ENCODE measurements at regions not wholly inside any gene's neighbourhood (a gene's known extent, or its start where the extent isn't known, plus 50 kb on each side); places are given as distances from the start of the nearest gene placed in this dataset.
"Not testable (repeated sequence)": the region's sequence is repeated elsewhere in the genome, so short reads cannot be mapped to it uniquely, and the experiment has no call there.

DNA sequence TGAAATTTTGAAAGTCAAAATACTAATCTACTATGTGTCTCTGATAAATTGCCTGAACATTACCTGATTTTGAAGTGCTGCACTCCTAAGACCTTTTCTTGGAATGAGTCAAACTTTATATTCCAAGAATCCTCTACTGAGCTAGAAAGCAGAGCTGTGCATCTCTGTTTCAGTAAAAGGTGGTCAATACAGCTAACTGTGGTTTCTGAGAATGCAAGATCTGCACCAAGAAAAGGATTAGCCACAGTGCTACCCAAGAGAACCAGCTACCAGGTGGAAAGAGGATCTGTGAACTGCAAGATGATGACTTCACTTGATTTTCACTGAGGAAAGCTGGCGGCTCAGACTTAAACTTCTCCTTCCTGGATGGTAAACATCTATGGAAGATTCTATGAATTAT, 289.3 kb downstream of the LIPI start:
- not testable (repeated sequence) for DNase-seq (ENCODE audit: low spot score)

DNA sequence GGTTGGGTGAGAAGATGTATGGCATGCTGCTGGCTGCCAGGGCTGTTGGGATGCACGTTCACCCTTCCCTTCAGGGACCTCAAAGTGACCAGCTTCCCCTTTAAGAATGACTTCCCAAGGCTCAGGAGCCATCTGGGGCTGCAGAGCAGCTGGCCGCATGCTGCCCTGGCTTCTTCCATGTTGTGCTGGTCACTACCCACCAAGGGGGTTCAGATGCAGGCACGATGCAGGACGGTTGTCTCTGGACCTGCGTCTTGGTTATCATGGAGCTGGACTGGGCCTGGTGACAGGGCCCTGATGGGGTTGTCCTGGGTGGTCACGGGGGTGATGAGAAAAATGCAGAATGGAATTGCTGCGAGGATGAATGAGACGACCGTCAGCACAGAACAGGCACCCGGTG, 297.8 kb downstream of the POTED start:
- DNase-seq (ENCODE audit: low spot score): not testable (repeated sequence)

DNA sequence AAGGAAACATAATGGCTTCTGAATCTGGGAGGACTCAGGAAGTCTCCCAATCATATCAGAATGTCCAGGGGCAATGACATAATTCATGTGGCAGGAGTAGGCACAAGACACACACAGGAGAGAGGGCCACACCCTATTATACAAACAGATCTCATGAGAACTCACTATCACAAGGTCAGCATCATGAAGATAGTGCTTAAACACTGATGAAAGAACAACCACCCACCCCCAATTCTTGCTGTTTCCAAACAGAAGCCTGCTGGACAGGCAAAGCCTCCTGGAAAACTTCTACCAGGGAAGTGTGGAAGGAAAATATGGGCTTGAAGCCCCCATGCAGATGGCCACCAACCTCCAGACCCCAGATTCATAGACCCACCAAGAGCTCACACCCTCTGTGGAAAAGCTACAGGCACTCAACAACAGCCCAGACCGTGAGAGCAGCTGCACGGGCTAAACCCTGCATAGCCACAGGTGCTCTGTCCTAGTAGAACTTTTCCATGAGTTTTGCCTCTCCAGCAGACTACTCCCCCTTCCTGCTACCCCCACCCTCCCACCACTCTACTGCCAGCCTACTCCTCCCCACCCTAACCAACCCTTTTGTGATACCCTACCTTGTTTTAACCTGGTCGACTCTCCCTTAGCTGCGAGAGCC, 287.1 kb downstream of the POTED start:
- not testable (repeated sequence) for DNase-seq (ENCODE audit: low spot score)

DNA sequence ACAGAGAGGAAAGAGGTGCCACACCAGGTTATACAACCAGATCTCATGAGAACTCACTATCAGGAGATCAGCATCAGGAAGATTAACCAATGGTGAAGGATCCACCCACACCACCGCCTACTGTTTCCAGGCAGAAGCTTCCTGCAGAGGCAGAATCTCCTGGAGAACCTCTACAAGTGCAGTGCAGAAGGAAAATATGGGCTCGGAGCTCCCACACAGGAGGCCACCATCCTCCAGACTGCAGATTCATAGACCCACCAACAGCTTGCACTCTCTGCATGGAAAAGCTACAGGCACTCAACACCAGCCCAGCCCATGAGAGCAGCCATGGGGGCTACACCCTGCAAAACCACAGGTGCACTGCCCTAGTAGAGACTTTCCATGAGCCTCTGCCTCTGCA, 284.0 kb downstream of the POTED start:
- DNase-seq (ENCODE audit: low spot score): not testable (repeated sequence)

DNA sequence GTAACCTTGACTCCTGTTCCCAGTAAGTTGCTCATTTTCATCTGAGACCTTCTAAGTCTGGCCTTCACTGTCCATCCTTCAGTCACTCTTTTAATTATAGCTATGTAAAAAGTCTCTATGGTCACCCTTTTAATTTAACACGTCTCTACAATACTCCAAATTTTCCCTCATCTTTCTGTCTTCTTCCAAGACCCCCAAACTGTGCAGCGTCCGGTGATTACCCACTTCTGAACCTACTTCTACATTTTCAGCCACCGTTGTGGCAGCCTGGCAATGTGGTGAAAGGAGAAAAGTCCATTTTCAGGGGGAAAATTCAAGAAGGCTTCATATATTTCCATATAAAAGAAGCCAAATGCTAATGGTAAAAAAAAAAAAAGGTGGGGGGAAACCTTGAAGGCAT, 283.4 kb downstream of the POTED start:
- not testable (repeated sequence) for DNase-seq (ENCODE audit: low spot score)

DNA sequence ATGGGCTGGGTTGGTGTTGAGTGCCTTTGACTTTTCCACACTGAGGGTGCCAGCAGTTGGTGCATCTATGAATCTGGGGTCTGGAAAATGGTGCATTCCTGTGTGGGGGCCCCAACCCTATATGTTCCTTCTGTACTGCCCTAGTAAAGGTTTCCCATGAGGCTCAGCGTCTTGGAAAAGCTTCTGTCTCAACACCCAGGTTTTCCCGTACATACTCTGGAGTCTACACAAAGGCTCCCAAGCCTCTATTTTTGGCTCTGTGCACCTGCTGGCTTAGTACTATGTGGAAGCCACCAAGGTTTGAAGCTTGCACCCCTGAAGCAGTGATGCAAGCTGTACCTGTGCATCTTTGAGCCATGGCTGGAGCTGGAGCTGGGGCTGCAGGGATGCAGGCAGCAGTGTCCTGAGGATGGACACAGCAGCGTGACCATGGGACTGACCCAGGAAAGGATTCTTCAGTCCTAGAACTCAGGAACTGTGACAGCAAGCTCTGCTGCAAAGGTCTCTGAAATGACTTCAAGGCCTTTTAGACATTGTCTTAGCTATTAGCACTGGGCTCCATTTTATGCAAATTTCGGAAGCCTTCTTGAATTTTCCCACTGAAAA, 282.7 kb downstream of the POTED start:
- DNase-seq (ENCODE audit: low spot score): not testable (repeated sequence)

DNA sequence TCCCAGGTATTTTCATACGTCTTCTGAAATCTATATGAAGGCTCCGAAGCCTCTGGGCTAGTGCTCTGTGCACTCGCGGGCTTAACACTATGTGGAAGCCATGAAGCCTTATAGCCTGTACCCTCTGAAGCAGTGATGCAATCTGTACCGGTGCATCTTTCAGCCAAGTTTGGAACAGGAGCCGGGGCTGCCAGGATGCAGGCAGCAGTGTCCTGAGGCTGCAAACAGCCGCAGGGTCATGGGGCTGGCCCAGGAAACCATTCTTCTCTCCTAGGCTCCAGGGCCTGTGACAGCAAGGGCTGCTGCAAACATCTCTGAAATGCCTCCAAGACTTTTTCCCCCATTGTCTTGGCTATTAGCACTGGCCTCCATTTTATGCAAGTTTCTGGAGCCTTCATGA, 279.6 kb downstream of the POTED start:
- not testable (repeated sequence) for DNase-seq (ENCODE audit: low spot score)

DNA sequence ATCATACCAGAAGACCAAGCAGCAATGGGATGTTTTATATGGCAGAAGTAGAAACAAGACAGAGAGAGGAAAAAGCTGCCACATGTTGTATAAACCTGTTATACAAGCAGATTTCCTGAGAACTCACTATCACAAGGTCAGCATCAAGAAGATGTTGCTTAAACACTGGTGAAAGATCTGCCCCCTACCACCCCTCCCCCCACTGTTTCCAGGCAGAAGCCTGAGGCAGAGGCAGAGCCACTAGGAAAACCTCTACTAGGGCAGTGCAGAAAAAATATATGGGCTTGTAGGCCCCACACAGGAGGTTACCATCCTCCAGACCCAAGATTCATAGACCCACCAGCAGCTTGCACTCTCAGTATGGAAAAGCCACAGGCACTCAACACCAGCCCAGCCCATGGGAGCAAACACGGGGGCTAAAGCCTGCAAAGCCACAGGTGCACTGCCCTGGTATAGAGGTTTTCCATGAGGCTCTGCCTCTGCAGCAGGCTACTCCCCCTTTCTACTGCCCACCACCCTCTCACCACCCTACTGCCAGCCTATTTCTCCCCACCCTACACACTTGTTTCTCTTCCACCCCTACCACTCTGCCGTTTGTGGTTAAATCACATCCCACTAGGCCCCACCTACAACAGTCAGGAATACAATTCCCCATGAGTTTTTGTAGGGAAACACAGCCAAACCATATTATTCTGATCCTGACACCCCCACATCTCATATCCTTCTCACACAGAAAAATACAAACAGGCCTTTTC, 274.2 kb downstream of the POTED start:
- not testable (repeated sequence) for DNase-seq (ENCODE audit: low spot score)

DNA sequence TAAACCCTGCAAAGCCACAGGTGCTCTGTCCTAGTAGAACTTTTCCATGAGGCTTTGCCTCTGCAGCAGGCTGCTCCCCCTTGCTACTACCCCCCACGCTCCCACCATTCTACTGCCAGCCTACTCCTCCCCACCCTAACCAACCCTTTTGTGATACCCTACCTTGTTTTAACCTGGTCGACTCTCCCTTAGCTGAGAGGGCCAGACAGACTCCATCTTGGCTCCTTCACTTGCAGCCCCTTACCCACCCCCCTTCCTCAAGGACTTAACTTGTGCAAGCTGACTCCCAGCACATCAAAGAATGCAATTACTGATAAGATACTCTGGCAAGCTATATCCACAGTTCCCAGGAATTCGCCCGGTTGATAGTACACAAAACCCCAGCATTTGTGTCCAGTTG, 267.9 kb downstream of the POTED start:
- DNase-seq (ENCODE audit: low spot score): not testable (repeated sequence)

DNA sequence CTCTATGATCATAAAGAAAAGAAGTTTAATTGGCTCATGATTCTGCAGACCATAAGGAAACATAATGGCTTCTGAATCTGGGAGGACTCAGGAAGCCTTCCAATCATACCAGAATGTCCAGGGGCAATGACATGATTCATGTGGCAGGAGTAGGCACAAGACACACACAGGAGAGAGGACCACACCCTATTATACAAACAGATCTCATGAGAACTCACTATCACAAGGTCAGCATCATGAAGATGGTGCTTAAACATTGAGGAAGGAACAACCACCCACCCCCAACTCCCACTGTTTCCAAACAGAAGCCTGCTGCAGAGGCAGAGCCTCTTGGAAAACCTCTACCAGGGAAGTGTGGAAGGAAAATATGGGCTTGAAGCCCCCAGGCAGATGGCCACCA, 267.4 kb downstream of the POTED start:
- not testable (repeated sequence) for DNase-seq (ENCODE audit: low spot score)

DNA sequence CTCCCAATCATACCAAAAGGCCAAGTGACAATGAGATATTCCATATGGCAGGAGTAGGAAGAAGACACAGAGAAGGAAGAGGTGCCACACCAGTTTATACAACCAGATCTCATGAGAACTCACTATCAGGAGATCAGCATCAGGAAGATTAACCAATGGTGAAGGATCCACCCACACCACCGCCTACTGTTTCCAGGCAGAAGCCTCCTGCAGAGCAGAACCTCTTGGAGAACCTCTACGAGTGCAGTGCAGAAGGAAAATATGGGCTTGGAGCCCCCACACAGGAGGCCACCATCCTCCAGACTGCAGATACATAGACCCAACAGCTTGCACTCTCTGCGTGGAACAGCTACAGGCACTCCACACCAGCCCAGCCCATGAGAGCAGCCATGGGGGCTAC, 264.4 kb downstream of the POTED start:
- not testable (repeated sequence) for DNase-seq (ENCODE audit: low spot score)

DNA sequence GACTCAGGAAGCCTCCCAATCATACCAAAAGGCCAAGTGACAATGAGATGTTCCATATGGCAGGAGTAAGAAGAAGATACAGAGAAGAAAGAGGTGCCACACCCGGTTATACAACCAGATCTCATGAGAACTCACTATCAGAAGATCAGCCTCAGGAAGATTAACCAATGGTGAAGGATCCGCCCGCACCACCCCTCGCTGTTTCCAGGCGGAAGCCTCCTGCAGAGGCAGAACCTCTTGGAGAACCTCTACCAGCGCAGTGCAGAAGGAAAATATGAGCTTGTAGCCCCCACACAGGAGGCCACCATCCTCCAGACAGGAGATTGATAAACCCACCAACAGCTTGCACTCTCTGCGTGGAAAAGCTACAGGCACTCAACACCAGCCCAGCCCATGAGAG, 245.1 kb downstream of the POTED start:
- no peak for DNase-seq (ENCODE audit: low spot score)

DNA sequence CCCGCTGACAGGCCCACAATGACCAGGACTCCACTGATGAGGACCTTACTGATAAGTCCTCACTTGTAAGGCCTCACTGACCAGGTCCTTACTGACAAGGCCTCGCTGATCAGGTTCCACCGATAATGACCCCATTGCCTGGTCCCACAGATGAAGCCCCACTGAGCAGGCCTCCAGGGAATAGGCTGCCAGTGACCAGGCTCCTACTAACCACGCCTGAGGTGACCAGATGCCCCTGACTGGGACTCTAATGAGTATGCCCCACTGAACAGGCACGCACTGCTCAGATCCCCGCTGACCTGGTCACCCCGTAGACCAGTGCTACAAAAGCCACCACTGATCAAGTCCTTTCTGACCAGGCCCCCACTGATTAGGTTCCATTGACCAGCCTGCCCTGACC, 241.2 kb downstream of the POTED start:
- DNase-seq (ENCODE audit: low spot score): not testable (repeated sequence)

DNA sequence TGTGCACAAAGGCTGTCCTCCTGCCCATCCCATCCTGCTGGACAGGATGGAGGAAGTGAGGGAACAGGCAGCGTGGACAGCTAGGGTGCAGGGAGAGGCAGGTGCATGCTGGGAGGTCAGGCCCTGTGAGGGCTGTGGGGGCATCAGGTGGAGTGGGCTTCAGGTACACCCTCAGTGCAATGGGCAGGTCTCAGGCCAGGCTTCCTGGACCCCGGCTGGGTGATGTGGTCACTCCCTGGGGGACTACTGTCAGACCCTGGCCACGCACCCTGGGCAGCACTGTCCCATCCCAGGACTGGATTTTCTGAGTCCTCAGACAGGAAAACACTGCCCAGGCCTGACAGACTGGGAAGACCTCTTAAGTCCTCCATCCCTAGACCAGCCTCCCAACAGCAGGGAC, 239.9 kb downstream of the POTED start:
- DNase-seq (ENCODE audit: low spot score): not testable (repeated sequence)

DNA sequence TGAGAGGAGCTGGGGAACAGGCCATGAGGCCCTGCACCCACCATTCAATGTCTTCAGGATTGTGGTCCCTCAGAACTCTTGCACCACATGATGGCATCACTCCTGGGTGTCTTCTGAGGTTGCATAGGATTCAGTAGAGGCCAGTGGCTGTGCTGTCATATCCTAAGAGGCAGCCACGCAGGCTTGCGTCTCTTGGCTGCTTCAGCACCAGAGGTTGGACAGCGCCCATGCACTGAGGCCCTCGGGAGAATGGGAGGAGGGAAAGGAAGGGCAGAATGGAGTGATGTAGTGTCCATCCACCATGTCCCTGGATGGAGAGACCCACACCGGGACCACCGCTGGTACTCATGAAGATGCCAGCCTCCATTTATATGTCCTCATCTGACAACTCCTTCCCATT, 237.1 kb downstream of the POTED start:
- not testable (repeated sequence) for DNase-seq (ENCODE audit: low spot score)

DNA sequence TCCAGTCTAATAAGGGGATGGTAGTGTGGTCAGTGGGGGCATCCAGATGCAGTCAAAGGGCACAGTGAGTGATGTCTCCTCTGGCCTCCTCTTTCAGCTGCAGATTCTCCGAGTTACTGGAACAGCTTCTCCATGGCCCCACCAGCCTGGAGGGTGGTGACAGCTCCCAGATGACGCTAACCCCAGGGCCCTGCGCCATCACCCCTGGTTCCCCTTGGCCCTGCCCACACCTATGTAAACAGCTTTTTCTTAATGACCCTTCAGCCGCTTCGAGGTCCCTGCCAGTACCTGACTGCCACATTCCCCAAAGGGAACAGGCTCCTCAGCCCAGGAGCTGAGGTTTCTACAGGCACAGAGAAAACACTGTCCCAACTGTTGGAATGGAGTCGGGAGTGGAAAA, 235.0 kb downstream of the POTED start:
- not testable (repeated sequence) for DNase-seq (ENCODE audit: low spot score)

DNA sequence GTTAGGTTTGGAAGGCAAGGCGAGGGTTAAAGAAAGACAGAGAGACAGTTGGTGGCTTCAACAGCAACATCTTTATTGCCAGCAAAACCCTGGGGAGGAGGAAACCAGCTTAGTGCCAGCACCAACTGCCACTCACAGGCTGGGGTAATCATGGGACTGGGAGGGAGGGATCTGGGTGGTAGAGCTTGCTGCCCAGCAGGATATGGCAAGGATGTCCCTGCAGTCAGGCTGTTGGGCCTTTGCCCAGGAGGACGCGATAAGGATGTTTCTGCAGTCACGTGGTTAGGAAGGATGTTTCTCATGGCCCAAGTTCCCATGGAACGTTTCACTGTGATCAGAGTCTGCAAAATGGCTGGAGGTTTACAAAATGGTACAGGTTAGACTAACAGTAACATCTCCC, 233.5 kb downstream of the POTED start:
- not testable (repeated sequence) for DNase-seq (ENCODE audit: low spot score)

DNA sequence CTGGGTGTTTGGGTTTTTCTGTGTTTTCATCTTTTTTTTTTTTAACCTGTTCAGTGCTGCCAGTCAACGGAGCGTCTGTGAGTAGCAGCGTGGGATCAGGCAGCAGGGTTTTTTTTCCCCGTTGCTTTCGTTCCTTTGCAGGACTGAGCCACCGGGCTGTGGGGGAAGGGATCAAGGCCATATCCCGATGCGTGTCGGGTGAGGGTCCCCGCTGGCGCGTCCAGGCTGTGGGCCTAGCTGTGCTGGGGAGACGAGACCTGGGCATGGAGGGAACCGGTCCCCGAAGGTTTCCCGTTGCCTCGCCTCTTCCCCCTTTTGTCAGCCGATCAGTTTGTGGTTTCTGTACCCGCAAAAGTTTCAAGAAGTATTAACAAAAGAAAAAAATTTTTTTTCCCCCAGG, 218.1 kb downstream of the POTED start:
- not testable (repeated sequence) for DNase-seq (ENCODE audit: low spot score)

DNA sequence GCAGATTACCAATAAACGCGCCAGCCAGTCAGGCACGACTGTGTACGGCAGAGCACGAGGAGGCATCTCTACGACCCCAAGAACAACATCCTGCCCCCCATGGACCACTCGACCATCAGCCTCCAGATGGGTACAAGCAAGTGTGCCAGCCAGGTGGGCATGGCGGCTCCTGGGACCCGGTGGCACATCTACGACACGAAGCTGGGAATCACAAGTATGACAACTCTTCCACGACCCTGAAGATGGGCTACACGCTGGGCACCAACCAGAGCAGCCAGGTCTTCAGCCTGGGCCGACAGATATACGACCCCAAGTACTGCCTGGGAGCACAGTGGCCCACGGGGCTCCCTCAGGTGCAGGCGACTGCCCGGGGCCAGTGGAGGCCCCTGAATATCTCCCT, 217.6 kb downstream of the POTED start:
- no peak for DNase-seq (ENCODE audit: low spot score)

DNA sequence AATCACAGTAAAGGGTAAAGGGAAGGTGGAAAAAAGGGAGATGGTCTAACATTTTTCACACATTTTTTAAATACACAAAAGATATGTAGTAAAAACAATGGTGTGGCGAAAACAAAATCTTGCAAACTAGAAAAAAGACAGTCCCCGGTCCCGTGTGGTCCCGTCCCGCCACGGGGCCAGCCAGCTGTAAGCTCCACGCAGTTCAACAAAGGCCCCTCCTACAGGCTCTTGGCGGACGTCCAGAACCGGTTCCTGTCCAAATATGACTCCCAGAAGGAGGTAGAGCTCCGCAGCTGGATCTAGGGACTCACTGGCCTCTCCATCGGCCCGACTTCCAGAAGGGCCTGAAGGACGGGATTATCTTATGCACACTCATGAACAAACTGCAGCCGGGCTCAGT, 216.9 kb downstream of the POTED start:
- DNase-seq (ENCODE audit: low spot score): not testable (repeated sequence)

DNA sequence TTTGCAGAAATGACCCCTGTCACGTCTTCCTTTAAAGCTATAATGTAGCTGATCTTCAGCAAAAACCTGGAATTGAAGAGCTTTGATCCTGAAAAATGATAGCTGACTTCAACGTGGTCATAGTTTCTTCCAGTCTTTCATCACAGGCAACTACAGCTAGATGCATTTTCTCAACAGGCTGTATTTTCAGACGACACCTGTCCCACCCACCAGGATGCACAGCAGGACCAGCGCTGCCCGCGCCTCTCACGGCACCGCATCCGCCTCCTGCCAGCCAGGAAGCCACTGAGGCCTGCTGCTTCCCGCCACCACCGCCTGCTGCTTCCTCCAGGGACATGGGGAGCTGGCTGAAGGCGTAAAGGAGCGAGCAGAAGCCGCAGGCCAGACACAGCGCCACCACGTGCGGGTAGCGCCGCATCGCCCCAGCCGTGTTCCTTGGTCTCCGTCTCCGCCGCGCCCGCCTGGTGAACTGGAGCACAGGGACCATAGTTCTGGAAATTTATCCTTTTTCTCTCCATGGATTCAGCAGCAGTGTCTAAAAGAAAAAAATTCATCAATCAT, 215.7 kb downstream of the POTED start:
- not testable (repeated sequence) for DNase-seq (ENCODE audit: low spot score)

DNA sequence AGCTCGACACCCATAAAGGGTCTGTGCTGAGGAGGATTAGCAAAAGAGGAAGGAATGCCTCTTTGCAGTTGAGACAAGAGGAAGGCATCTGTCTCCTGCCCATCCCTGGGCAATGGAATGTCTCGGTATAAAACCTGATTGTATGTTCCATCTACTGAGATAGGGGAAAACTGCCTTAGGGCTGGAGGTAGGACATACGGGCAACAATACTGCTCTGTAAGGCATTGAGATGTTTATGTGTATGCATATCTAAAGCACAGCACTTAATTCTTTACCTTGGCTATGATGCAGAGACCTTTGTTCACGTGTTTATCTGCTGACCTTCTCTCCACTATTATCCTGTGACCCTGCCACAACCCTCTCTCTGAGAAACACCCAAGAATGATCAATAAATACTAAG, 210.7 kb downstream of the POTED start:
- not testable (repeated sequence) for DNase-seq (ENCODE audit: low spot score)

DNA sequence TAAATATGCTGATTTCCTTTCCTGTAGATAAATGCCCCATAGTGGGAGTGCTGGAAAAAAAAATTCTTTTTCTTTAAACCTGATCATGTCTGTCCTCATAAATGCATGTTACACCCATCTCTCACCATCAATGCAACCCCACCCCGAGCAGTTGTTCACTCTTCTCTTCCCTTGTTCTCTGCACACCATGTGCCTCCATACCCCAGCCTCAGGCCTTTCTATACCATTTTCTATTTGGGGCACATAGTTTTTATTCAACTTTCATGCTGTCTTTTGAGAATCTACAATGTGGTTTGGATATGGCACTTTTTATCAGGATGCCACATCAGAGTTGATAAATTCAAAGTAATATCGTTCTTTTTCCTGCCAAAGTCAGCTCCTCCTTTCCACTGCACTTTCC, 202.6 kb downstream of the POTED start:
- not testable (repeated sequence) for DNase-seq (ENCODE audit: low spot score)

All from hematopoietic multipotent progenitor cell treated with erythropoietin and hydrocortisone succinate and interleukin-3 and kit ligand, for 17 days (in vitro differentiated cells).